Peyer's patch (tissue), 4 donors: ENCODE measurements at regions not wholly inside any gene's neighbourhood (a gene's known extent, or its start where the extent isn't known, plus 50 kb on each side); places are given as distances from the start of the nearest gene placed in this dataset.
A peak's percentile ranks its signal among the peaks of the same experiment; 100 is the strongest.
"Not testable (repeated sequence)": the region's sequence is repeated elsewhere in the genome, so short reads cannot be mapped to it uniquely, and the experiment has no call there.

ENCODE experiments used
- DNase-seq, 3 donors: peaks; one replicate each; pipeline ENCODE4 v3.0.0-alpha.2; 2017 to 2019
- H3K27ac ChIP-seq, 4 donors: fragments of 200-600 bp; sonication (generic); one replicate each; pipeline ENCODE4 v1.5.1; 2016 to 2019
- H3K27me3 ChIP-seq, 2 donors: fragments of 200-600 bp; sonication (generic); one replicate each; pipeline ENCODE4 v1.5.1; 2019
- H3K36me3 ChIP-seq, 3 donors: fragments of 200-600 bp; sonication (generic); one replicate each; pipeline ENCODE4 v1.5.1; 2016 to 2019
- H3K4me1 ChIP-seq, 4 donors: fragments of 200-600 bp; sonication (generic); one replicate each; pipeline ENCODE4 v1.5.1; 2016 to 2019
- H3K4me3 ChIP-seq, 4 donors: fragments of 200-600 bp; sonication (generic); 1 replicate in 3 of 4; 2 replicates in 1 of 4; pipeline ENCODE4 v1.5.1; 2016 to 2019; ENCODE audit warnings: mild to moderate bottlenecking in 1 of 4
- H3K9me3 ChIP-seq, 4 donors: fragments of 200-600 bp; sonication (generic); one replicate each; pipeline ENCODE4 v1.5.1; 2016 to 2019; ENCODE audit warnings: mild to moderate bottlenecking in 1 of 4
- POLR2A ChIP-seq, 2 donors: fragments of 450-650 bp; IDR thresholded peaks; one replicate each; pipeline ENCODE4 v1.5.1; 2017; ENCODE audit warnings: antibody characterized with exemption in 2 of 2, mild to moderate bottlenecking in 2 of 2, moderate library complexity in 2 of 2
- TF ChIP-seq, protein P1 (sequence below), 6 experiments: fragments of 450-650 bp in 4 of 6; fragments of 200-600 bp in 2 of 6; sonication (generic) in 1 of 6; IDR thresholded peaks; one replicate each; pipeline ENCODE4 v1.5.1; 2017 to 2019; ENCODE audit warnings: antibody characterized with exemption in 6 of 6, mild to moderate bottlenecking in 3 of 6, moderate library complexity in 1 of 6

DNA sequence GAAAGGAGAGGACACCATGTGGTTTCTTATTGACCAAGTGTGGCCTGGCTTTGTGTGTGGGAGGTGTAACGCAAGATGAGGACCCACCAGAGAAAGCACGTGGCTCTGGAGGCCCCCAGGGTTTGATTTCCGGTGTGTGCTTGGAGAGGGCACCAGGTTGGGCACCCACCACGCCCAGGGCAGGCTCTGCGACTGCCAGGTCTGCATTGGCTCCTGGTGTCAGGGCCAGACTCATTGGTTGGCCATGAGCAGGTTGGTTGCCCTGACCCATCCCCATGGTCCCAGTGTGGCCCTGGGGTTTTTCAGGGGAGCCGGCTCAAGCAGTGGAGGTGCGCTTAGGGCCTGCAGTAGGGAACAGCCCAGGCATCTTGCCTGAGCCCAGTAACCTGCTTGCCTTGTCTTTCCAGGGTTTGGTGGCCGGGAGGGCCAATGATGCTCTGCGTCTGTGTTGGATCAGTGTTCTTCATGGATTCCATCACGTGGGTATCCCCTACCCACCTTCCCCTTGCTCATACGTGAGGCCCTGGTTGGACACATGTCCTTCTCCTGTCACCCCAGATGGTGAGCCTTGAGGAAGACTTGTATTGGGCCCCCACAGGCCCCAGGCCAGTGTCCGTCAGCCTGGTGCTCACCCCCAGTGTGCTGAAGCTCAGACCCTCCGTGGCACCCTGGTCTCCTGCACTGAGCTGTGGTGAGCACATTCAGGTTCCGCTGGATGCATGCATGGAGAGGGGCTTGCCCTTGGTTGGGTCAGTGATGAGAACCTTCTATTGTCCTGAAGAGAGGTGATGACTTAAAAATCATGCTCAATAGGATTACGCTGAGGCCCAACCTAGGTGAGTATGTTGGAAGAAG, 193.9 kb downstream of the UBE3A start:
- DNase-seq, result peak in 1 of 3 donors; percentile 31
- no peaks in the 10 kb centered on the region for H3K36me3 ChIP-seq
- peaks cover 0 to 22% (median 6%) of the 10 kb centered on the region in 4 donors for H3K9me3 ChIP-seq
- H3K4me1 ChIP-seq, result no peaks in the 10 kb centered on the region
- no peak overlapping the region for H3K27ac ChIP-seq
- H3K4me3 ChIP-seq, result no peak overlapping the region
- no peak for TF ChIP-seq POLR2A (IDR thresholded peaks at IDR 0.05)
- TF ChIP-seq, protein P1, sequence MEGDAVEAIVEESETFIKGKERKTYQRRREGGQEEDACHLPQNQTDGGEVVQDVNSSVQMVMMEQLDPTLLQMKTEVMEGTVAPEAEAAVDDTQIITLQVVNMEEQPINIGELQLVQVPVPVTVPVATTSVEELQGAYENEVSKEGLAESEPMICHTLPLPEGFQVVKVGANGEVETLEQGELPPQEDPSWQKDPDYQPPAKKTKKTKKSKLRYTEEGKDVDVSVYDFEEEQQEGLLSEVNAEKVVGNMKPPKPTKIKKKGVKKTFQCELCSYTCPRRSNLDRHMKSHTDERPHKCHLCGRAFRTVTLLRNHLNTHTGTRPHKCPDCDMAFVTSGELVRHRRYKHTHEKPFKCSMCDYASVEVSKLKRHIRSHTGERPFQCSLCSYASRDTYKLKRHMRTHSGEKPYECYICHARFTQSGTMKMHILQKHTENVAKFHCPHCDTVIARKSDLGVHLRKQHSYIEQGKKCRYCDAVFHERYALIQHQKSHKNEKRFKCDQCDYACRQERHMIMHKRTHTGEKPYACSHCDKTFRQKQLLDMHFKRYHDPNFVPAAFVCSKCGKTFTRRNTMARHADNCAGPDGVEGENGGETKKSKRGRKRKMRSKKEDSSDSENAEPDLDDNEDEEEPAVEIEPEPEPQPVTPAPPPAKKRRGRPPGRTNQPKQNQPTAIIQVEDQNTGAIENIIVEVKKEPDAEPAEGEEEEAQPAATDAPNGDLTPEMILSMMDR (IDR thresholded peaks at IDR 0.05), result no peak
- no peaks in the 10 kb centered on the region for H3K27me3 ChIP-seq

DNA sequence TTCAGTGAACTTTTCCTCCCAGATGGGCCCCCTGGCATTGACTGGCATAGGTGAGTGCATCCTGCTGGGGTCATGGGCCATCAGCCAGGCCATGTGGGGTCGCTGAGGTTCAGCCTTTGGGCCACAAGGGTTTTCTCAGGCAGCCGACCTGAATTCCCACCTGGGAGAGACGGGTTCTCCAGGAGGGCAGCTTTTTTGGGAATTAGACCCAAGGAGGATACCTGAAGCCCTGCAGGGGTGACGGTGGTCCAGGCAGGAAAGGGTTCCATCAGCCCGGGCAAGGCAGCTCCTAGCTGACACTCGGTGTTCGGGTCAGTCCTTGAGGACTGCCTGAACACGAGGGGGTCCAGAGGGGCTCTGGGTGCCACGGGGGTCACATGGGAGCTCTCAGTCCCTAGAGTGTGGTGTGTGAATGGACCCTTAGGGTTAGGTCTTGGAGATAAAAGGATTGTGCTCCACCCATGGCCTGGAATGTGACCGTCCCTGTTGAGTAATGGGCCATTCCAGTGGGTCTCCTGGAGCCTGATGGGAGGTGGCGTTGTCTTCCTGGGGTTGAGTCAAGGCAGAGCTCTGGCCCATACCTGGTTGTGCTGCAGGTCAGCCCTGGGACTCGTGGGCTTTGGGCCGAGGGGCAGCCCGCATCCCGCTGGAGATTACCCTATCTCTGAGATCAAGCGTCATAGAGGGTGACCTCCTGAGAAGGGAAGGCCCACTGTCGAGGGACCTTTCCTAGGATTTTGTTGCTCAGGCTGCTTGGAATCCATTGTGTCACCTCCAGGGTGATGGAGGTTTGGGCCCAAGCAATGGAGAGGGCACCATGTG, 192.8 kb downstream of the UBE3A start:
- Histone ChIP-seq H3K4me1 (no peaks in the 10 kb centered on the region), H3K36me3 (no peaks in the 10 kb centered on the region), H3K27ac (no peak overlapping the region), H3K27me3 (no peaks in the 10 kb centered on the region), H3K4me3 (no peak overlapping the region), H3K9me3 (peaks cover 0 to 24% (median 8%) of the 10 kb centered on the region in 4 donors)
- DNase-seq, result peak in 2 of 3 donors; percentile 11 to 25
- TF ChIP-seq, protein P1 (IDR thresholded peaks at IDR 0.05), result no peak
- TF ChIP-seq POLR2A (IDR thresholded peaks at IDR 0.05), result no peak

DNA sequence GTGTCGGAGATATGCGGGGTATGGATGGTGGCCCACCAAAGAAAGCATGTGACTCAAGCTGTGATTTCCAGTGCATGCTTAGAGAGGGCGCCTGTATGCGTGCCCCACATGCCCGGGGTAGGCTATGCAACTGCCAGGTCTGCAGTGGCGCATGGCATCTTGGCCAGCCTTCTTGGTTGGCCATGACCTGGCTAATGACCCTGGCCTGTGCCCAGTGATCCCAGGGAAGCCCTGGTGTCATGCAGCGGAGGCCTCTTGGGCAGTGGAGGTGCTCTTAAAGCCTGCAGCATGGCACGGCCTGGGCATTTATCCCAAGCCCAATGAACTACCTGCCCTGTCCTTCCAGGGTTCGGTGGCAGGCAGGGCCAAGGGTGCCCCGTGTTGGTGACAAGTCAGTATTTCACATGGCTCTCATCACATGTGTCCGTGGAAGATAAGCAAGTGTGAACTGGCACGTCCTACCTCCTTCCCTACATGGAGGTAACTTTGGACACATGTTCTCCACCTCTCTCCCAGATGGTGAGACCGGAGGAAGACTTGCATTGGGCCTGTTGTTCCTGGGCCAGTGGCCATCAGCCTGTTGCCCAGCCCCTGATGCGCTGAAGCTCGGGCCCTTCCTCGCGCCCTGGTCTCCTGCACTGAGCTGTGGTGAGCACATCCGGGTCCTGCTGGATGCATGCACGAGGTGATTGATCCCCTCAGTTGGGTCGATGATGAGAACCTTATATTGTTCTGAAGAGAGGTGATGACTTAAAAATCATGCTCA, 192.0 kb downstream of the UBE3A start:
- TF ChIP-seq POLR2A (IDR thresholded peaks at IDR 0.05), result no peak
- H3K4me1 ChIP-seq, result no peaks in the 10 kb centered on the region
- peak in 2 of 3 donors; percentile 25 to 30 for DNase-seq
- peaks cover 0 to 31% (median 9%) of the 10 kb centered on the region in 4 donors for H3K9me3 ChIP-seq
- no peak overlapping the region for H3K4me3 ChIP-seq
- no peaks in the 10 kb centered on the region for H3K36me3 ChIP-seq
- no peak overlapping the region for H3K27ac ChIP-seq
- no peaks in the 10 kb centered on the region for H3K27me3 ChIP-seq

DNA sequence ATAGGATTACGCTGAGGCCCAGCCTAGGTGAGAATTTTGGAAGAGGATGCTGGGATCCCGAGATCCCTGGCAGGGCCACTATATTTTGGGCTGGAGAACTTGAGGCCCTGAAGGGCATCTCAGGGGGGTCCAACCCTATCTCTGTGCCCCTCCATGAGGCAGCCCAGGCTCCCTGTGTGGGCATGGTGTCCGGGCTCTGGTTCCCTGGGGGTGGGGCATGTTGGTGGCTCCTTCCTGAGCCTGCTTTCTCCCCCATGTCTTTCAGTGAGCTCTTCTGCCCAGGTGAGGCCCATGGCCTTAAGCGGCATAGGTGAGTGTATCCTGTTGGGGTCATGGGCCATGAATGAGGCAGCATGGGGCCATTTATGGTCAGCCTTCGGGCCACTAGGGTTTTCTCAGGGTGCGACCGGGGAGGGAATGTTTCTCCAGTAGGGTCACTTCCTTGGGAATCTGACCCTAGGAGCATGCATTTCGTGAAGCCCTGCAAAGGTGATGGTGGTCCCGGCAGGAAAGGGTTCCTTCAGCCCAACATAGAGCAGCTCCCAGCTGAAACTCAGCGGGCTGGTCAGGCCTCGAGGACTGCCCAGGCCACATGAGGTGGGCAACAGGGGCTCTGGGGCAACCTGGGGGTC, 191.3 kb downstream of the UBE3A start:
- H3K4me3 ChIP-seq, result no peak overlapping the region
- H3K9me3 ChIP-seq, result peaks cover 0 to 31% (median 10%) of the 10 kb centered on the region in 4 donors
- H3K27me3 ChIP-seq, result no peaks in the 10 kb centered on the region
- H3K36me3 ChIP-seq, result no peaks in the 10 kb centered on the region
- H3K27ac ChIP-seq, result no peak overlapping the region
- DNase-seq, result peak in 1 of 3 donors; percentile 31
- TF ChIP-seq POLR2A (IDR thresholded peaks at IDR 0.05), result no peak
- TF ChIP-seq, protein P1 (IDR thresholded peaks at IDR 0.05), result no peak
- H3K4me1 ChIP-seq, result no peaks in the 10 kb centered on the region

DNA sequence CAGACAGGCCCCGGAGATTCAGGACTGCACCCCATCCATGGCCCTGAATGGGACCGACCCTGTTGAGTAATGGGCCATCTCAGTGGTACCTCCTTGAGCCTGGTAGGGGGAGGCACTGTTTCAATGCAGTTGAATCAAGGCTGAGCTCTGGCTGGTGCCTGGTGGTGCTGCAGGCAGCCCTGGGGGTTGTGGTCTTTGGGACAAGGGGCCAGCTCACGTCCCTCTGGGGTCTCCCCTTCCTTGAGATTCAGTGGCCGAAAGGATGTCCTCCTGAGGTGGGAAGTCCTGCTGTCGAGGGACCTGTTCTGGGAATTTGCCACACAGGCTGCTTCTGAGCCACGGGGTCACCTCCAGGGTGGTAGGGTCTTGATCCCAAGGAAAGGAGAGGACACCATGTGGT, 190.7 kb downstream of the UBE3A start:
- H3K9me3 ChIP-seq, result peaks cover 0 to 29% (median 10%) of the 10 kb centered on the region in 4 donors
- not testable (repeated sequence) for DNase-seq

More for the DNA sequence above, 190.7 kb downstream of the UBE3A start:
- not testable (repeated sequence) for H3K4me1 ChIP-seq, H3K27ac ChIP-seq, H3K27me3 ChIP-seq, H3K36me3 ChIP-seq, H3K4me3 ChIP-seq
